Naive B cell (primary cell): ENCODE measurements at regions not wholly inside any gene's neighbourhood (a gene's known extent, or its start where the extent isn't known, plus 50 kb on each side); places are given as distances from the start of the nearest gene placed in this dataset.

ENCODE experiments used
- ATAC-seq, 2 donors: fragments of 150-1000 bp; cut with Tn5 transposase; 2 replicates each; pipeline ENCODE4 v1.10.0; 2021; ENCODE audit warnings: low read depth in 2 of 2, mild to moderate bottlenecking in 2 of 2, moderate library complexity in 2 of 2
- DNase-seq: peaks from one replicate; pipeline ENCODE4 v3.0.0; 2022
- H3K27ac Mint-ChIP-seq, 6 donors: one replicate each; pipeline ENCODE4 v1.8.0; 2020 to 2022; ENCODE audit warnings: mild to moderate bottlenecking in 6 of 6, mixed read lengths in 6 of 6, moderate library complexity in 5 of 6, inconsistent platforms in 2 of 6
- H3K27me3 Mint-ChIP-seq, 3 donors: one replicate each; pipeline ENCODE4 v1.8.0; 2021 to 2022; ENCODE audit warnings: mixed read lengths in 3 of 3, mild to moderate bottlenecking in 1 of 3
- H3K36me3 Mint-ChIP-seq, 2 donors: one replicate each; pipeline ENCODE4 v1.8.0; 2020 to 2022; ENCODE audit warnings: mixed read lengths in 2 of 2, inconsistent platforms in 1 of 2, mild to moderate bottlenecking in 1 of 2
- H3K4me1 Mint-ChIP-seq, 3 donors: one replicate each; pipeline ENCODE4 v1.8.0; 2020 to 2022; ENCODE audit warnings: mixed read lengths in 3 of 3, inconsistent platforms in 1 of 3, mild to moderate bottlenecking in 1 of 3, moderate library complexity in 1 of 3
- H3K4me3 Mint-ChIP-seq, 8 donors: one replicate each; pipeline ENCODE4 v1.8.0; 2020 to 2022; ENCODE audit warnings: mild to moderate bottlenecking in 8 of 8, mixed read lengths in 8 of 8, moderate library complexity in 8 of 8, inconsistent platforms in 2 of 8
- H3K9me3 Mint-ChIP-seq, 7 donors: one replicate each; pipeline ENCODE4 v1.8.0; 2020 to 2022; ENCODE audit warnings: mixed read lengths in 7 of 7, mild to moderate bottlenecking in 5 of 7, inconsistent platforms in 2 of 7, moderate library complexity in 1 of 7

DNA sequence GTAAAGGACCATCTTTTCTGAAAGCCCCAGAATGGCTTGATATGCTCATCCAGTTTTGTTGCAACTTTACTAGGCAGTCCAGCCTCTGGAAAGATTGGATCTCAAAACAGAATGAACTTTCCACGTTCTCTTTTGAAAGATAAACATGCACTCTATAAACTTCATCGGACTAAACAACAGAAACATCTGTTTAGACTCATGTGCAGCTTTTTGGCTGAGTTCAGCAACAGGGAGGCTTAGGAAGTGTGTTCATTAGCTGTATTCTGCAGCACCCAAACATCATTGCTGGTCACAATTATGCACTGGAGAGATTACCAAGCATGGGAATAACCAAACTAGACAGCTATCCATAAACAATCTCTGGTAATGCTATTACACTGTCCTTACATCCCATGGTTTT lies 180.5 kb downstream of the TENT5A start:
- ATAC-seq: no peak
- DNase-seq: no peak
- H3K36me3 Mint-ChIP-seq: no peaks in the 10 kb centered on the region
- peaks cover 0 to 2% (median 0%) of the 10 kb centered on the region in 7 donors for H3K9me3 Mint-ChIP-seq
- H3K4me3 Mint-ChIP-seq: no peak overlapping the region
- no peaks in the 10 kb centered on the region for H3K4me1 Mint-ChIP-seq
- H3K27me3 Mint-ChIP-seq: no peaks in the 10 kb centered on the region
- no peak overlapping the region for H3K27ac Mint-ChIP-seq

DNA sequence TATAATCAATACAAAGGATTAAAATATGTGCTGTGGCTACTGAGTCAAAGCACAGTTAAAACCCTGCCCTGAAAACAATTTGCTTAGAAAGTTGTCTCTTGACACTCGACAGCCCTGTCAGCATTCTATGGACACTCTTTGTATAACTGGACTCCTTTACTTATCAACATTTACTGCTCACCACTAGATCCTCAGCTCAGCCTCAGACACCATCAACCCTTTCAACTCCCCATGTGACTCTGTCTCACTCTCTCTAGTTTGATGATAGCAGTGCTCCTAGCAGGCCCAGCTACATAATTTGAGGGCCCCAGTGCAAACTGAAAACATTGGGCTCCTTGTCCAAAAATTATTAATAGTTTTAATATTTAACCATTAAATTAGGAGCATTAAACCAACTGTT lies 181.8 kb downstream of the TENT5A start:
- Mint-ChIP-seq H3K9me3 (peaks cover 0 to 2% (median 0%) of the 10 kb centered on the region in 7 donors), H3K4me3 (no peak overlapping the region), H3K27me3 (no peaks in the 10 kb centered on the region), H3K27ac (no peak overlapping the region), H3K4me1 (no peaks in the 10 kb centered on the region), H3K36me3 (no peaks in the 10 kb centered on the region)
- no peak for DNase-seq
- ATAC-seq: no peak

DNA sequence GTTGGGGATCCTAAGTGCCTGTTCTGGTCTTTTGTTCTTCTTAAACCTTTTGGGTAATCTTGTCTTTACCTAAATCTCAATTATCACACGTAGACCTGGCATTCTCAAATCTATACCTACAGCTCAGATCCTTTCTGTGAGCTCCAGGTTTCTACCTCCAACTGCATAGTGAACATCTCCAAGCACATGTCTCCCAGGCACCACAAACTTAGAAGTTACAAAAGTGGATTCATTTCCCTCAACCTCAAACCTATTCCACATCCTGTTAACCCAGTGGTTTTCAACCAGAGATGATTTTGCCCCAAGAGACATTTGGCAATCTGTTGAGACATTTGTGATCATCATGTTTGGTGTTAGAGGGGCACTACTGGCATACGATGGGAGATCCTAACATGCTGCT lies 183.5 kb downstream of the TENT5A start:
- no peaks in the 10 kb centered on the region for H3K27me3 Mint-ChIP-seq
- no peak overlapping the region for H3K27ac Mint-ChIP-seq
- no peak overlapping the region for H3K4me3 Mint-ChIP-seq
- no peak for DNase-seq
- no peaks in the 10 kb centered on the region for H3K4me1 Mint-ChIP-seq
- ATAC-seq: no peak
- no peaks in the 10 kb centered on the region for H3K36me3 Mint-ChIP-seq
- H3K9me3 Mint-ChIP-seq: peaks cover 0 to 2% (median 0%) of the 10 kb centered on the region in 7 donors

DNA sequence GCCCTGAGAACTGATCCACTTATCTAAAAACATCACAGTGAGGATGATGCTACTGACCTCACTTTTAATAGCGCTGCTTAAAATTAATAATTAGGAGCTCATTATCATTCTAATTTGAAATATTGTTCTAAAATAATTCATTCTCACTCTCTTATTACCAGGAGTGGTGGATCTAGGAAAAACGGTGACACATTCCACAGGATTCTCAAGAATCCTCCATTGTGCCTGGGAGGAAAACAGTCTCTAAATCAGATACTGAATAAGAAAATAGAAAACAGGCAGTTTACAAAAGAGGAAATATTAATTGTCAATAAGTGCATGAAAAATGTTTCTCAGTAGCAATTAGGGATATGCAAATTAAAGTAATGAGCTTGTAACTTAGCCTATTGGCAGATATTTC lies 187.4 kb downstream of the TENT5A start:
- Mint-ChIP-seq H3K9me3 (peaks cover 0 to 2% (median 0%) of the 10 kb centered on the region in 7 donors), H3K27me3 (no peaks in the 10 kb centered on the region), H3K36me3 (no peaks in the 10 kb centered on the region), H3K4me3 (no peak overlapping the region), H3K27ac (no peak overlapping the region), H3K4me1 (no peaks in the 10 kb centered on the region)
- ATAC-seq (no peak), DNase-seq (no peak)

DNA sequence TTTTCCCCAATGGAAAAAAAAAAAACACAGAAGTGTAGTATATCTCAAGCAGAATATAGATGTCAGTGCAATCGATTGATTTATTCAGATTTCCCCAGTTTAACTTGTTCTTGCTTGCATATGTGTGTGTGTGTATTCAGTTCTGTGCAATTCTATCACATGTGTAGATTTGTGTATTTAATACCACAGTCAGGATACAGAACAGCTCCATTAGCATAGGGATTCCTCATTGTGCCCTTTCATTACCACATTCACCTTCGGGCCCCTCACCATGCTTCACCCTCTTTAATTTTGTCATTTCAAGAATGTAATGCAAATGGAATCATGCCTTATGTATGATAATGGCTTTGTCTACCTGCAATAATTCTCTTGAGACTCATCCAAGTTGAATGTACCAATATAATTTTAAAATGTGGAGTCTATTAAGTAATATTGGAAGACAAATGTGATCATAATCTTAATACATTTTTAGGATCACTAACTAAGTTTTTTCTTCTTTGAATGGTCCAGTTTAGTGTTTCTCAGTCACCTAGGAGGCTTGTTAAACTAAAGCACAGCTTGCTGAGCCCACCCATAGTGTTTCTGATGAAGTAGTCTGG lies 187.9 kb downstream of the TENT5A start:
- DNase-seq: no peak
- Mint-ChIP-seq H3K4me1 (no peaks in the 10 kb centered on the region), H3K36me3 (no peaks in the 10 kb centered on the region), H3K9me3 (peaks cover 0 to 3% (median 0%) of the 10 kb centered on the region in 7 donors), H3K27me3 (no peaks in the 10 kb centered on the region), H3K27ac (no peak overlapping the region), H3K4me3 (no peak overlapping the region)
- no peak for ATAC-seq

DNA sequence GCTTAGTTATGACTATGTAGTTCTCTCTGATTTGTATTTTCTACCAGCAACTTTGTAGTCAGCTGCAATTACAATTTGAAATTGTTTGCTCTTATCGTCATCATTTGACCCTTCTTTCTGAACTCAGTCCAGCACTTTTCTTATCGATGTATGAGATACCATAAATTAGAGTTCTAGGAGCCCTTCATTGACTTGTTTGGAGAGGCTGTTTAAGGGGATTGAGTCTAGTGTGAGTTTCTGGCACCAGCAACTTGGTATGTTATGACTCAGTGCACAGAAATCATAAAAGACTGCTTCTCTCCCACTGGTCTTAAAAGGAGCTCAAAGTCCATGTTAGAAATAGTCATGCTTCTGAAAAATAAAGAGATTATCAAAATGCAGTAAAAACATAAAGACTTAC lies 190.3 kb downstream of the TENT5A start:
- no peak overlapping the region for H3K27ac Mint-ChIP-seq
- no peaks in the 10 kb centered on the region for H3K27me3 Mint-ChIP-seq
- no peaks in the 10 kb centered on the region for H3K36me3 Mint-ChIP-seq
- ATAC-seq (no peak), DNase-seq (no peak)
- H3K4me1 Mint-ChIP-seq: no peaks in the 10 kb centered on the region
- H3K4me3 Mint-ChIP-seq: no peak overlapping the region
- H3K9me3 Mint-ChIP-seq: peaks cover 0 to 3% (median 0%) of the 10 kb centered on the region in 7 donors

DNA sequence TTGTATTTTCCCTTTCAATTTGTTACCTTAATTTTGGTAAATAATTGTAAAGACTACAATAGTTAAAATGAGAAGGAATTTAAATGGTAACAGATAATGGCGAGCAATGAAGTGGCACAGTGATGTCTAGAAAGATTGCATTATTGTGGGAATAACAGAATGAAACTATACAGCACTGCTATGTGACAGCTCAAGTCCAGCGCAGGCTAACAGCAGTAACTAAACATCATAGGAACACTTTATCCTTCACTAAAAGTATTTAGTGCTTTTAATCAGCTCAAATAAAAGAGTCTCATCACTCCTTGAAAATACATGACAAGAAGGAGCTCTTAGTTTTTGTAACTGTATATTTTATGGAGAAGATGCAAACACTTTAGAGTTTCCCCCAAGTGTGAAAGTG lies 190.8 kb downstream of the TENT5A start:
- H3K36me3 Mint-ChIP-seq: no peaks in the 10 kb centered on the region
- DNase-seq: no peak
- no peak overlapping the region for H3K27ac Mint-ChIP-seq
- no peaks in the 10 kb centered on the region for H3K4me1 Mint-ChIP-seq
- H3K27me3 Mint-ChIP-seq: no peaks in the 10 kb centered on the region
- no peak for ATAC-seq
- peaks cover 0 to 3% (median 0%) of the 10 kb centered on the region in 7 donors for H3K9me3 Mint-ChIP-seq
- no peak overlapping the region for H3K4me3 Mint-ChIP-seq

DNA sequence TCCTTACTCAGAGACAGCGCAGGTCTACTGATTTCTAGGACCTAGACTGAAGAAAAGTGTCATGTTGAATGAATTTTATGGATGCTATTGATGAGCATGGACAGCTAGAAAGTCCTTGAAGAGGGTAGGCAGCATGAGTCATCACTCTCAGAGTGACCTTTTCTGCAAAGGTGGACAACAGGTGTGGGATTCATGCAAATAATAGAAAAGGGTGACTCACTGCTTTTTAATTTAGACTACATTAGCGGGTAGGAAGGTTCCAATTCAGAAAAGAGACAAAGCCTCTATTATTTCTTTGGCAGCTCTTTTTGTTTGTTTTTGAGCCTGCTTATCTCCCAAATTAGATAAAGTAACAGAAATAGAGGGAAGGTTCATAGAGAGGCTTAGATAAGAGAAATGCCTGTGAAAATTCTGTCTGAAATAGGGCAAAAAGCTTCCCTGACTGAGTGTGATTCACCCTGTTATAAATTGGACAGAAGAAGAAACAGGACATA lies 191.4 kb downstream of the TENT5A start:
- no peak overlapping the region for H3K27ac Mint-ChIP-seq
- no peaks in the 10 kb centered on the region for H3K27me3 Mint-ChIP-seq
- ATAC-seq: no peak
- H3K4me3 Mint-ChIP-seq: no peak overlapping the region
- peaks cover 0 to 3% (median 0%) of the 10 kb centered on the region in 7 donors for H3K9me3 Mint-ChIP-seq
- no peak for DNase-seq
- no peaks in the 10 kb centered on the region for H3K36me3 Mint-ChIP-seq
- no peaks in the 10 kb centered on the region for H3K4me1 Mint-ChIP-seq

DNA sequence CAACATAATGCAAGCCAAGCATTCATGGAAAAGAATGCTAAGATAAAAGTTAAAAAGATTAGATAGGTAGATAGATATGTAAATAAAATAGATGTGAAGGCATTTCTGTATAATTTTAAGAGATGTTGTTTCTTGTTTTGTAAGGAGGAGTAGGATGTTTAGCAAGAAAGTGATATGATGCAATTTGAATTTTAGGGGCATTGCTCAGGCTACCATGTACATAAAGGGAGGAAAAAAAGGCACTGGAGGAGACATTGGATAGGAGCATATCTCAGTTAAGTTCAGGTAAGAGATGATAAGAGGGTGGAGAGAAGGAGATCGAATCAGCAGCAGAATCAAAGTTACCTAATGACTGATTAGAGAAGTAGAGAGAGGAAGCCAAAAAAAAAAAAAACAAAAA lies 194.7 kb downstream of the TENT5A start:
- Mint-ChIP-seq H3K27ac (no peak overlapping the region), H3K4me3 (no peak overlapping the region), H3K9me3 (peaks cover 0 to 3% (median 0%) of the 10 kb centered on the region in 7 donors), H3K27me3 (no peaks in the 10 kb centered on the region), H3K36me3 (no peaks in the 10 kb centered on the region), H3K4me1 (no peaks in the 10 kb centered on the region)
- no peak for ATAC-seq
- DNase-seq: no peak

DNA sequence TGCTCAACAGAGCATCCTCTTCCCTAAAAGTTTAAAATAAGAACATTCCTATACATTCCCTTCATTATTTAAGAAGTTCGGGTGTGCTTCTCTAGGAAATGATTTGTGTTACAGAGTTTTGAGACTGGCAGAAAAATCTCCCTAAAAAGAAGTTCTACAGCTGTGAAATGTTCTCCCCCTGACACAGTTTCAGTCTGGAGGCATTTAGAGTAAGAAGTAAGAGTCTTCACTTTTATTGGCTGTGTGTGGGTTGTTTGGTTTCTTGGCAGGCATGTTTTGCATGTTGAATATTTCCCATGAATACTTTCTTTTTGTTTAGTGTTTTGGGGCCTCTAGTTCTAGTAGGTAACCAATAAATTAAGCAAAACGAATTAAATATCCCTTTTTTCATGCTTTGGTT lies 195.9 kb downstream of the TENT5A start:
- H3K4me3 Mint-ChIP-seq: no peak overlapping the region
- H3K4me1 Mint-ChIP-seq: no peaks in the 10 kb centered on the region
- peaks cover 0 to 3% (median 0%) of the 10 kb centered on the region in 7 donors for H3K9me3 Mint-ChIP-seq
- no peak overlapping the region for H3K27ac Mint-ChIP-seq
- no peaks in the 10 kb centered on the region for H3K27me3 Mint-ChIP-seq
- ATAC-seq (no peak), DNase-seq (no peak)
- no peaks in the 10 kb centered on the region for H3K36me3 Mint-ChIP-seq

DNA sequence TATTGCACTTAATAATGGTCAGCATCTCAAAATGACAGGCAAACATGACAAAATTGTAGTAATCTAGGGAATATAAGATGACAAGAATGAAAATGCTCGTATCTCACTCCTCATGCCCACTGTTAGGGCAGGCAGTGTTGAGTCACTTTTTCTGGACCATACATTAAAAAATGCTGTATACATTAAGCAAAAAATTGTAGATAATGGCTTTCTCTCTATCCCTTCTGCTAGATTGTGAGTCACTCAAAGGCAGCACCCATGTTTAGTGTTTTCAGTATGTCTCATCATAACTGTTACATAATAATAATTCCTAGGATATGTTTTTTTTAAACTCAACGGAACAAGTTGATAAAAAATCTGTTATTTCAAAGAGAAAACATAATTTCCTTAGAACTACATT lies 199.3 kb downstream of the TENT5A start:
- H3K27ac Mint-ChIP-seq: no peak overlapping the region
- no peaks in the 10 kb centered on the region for H3K36me3 Mint-ChIP-seq
- H3K27me3 Mint-ChIP-seq: no peaks in the 10 kb centered on the region
- ATAC-seq (no peak), DNase-seq (no peak)
- H3K9me3 Mint-ChIP-seq: peaks cover 0 to 4% (median 0%) of the 10 kb centered on the region in 7 donors
- H3K4me1 Mint-ChIP-seq: no peaks in the 10 kb centered on the region
- H3K4me3 Mint-ChIP-seq: no peak overlapping the region

DNA sequence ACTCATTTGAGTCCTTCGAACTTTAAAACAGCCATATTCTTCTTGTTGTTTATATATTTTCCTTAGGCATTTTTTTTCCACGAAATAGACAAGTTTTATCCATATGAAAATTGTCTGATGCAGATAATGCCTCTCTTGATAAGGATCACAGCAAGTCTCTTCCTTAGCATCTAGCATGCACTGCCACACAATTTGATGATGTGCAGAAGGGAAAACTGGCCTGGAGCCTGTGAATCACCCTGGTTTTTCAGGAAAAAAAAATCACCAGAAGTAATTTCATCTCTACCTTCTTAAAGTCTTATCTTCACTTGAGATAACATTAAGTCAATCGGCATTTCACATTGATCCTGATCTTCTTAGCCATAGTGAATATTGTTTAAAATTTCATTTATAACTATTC lies 199.8 kb downstream of the TENT5A start:
- H3K9me3 Mint-ChIP-seq: peaks cover 0 to 4% (median 0%) of the 10 kb centered on the region in 7 donors
- ATAC-seq: no peak
- no peak for DNase-seq
- no peaks in the 10 kb centered on the region for H3K4me1 Mint-ChIP-seq
- no peaks in the 10 kb centered on the region for H3K36me3 Mint-ChIP-seq
- no peak overlapping the region for H3K27ac Mint-ChIP-seq
- no peaks in the 10 kb centered on the region for H3K27me3 Mint-ChIP-seq
- H3K4me3 Mint-ChIP-seq: no peak overlapping the region

DNA sequence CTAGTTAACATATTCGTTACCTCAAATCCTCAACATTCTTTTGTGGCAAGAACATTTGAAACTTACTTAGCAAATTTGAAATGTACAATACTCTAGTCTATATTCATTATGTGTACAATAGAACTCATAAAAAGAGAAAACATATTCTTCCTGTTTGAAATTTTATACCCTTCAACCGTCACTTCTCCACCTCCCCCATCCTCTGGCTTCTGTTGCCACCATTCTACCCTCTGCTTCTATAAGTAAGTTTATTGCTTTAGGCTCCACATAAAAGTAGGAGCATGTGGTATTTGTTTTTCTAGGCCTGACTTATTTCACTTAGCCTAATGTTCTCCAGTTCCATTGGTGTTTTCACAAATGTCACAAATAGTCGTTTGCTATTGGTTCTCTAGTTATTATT lies 205.3 kb downstream of the TENT5A start:
- Mint-ChIP-seq H3K4me3 (no peak overlapping the region), H3K27ac (no peak overlapping the region), H3K9me3 (peaks cover 0 to 5% (median 2%) of the 10 kb centered on the region in 7 donors), H3K36me3 (no peaks in the 10 kb centered on the region), H3K4me1 (no peaks in the 10 kb centered on the region), H3K27me3 (no peaks in the 10 kb centered on the region)
- ATAC-seq (no peak), DNase-seq (no peak)

DNA sequence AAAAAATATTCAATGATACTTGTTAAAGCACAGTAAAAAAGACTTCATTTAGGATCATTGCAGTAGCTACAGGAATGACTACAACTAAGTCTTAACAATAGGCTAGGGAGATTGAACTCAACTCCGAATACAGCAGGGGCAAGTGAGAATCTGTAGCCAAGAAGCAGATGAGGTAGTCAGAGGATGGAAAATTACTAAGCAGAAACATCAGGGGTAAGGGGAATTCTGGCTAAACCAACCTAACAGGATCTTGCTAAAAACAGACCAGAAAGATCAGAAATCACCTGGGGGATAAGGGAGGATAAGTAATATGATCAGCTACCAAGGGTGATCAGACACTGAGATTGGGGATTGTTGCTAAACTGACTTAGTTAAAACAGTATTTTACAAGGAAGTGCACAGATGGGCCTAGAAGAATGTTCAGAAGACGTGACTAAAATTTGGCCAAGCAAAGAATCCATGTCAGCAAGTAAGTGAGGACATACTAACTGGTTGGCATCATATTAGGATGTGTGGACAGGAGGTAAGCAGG lies 217.5 kb downstream of the TENT5A start:
- no peak for DNase-seq
- no peak for ATAC-seq
- H3K4me3 Mint-ChIP-seq: no peak overlapping the region
- no peak overlapping the region for H3K27ac Mint-ChIP-seq
- H3K9me3 Mint-ChIP-seq: peaks cover 0 to 5% (median 1%) of the 10 kb centered on the region in 7 donors
- no peaks in the 10 kb centered on the region for H3K36me3 Mint-ChIP-seq
- no peaks in the 10 kb centered on the region for H3K27me3 Mint-ChIP-seq
- H3K4me1 Mint-ChIP-seq: no peaks in the 10 kb centered on the region
